ENCODE measurements at regions not wholly inside any gene's neighbourhood (a gene's known extent, or its start where the extent isn't known, plus 50 kb on each side); places are given as distances from the start of the nearest gene placed in this dataset.
A peak's percentile ranks its signal among the peaks of the same experiment; 100 is the strongest.

DNA sequence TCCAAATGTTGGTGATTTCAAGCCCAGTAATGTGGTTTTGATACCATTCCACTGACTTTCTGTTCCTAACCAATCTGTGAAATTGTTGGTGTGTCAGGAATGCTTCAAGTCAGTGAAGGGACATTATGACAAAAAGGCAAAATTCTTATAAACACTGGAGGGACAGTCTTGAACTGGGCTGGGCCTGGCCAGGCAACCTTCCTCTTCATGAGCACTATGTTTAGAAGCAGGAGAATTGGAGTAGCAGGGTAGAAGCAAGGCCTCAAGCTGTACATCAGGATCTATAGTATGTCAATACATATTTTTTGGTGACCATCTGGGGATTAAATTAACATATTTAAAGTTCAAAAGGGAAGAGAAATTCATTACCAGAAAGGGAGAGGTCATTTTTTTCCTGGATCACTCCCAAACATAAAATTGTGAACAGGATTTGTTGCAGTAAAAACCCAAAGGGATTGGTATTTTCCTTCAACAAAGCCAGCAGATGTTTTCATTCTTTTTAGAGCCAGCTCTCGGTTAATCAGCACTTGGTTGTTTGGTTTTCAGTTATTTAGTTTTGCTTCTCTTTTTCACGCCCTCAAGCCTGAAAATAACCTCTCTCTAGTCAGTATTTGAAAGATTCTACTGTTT is 77.9 kb upstream of the PIK3R1 start:
- intact Hi-C loops (cut with DNase I), result no loop called here
- Histone ChIP-seq H3K27me3 (ENCODE audit: control insufficient read depth, insufficient read depth) (no peaks in the 10 kb centered on the region), H3K27ac (ENCODE audit: low read length) (no peak overlapping the region), H3K9me3 (ENCODE audit: control insufficient read depth, low read length) (no peaks in the 10 kb centered on the region), H3K4me3 (ENCODE audit: low read length) (no peak overlapping the region), H3K4me1 (ENCODE audit: control insufficient read depth, insufficient read depth, low read length) (peaks cover 2% of the 10 kb centered on the region)
- WGBS, result 36% methylated on average over 2 of the region's 2 CpGs
- DNase-seq (peak in 1 of 3 donors; percentile 67), ATAC-seq (peak in 1 of 2 donors; percentile 74)

DNA sequence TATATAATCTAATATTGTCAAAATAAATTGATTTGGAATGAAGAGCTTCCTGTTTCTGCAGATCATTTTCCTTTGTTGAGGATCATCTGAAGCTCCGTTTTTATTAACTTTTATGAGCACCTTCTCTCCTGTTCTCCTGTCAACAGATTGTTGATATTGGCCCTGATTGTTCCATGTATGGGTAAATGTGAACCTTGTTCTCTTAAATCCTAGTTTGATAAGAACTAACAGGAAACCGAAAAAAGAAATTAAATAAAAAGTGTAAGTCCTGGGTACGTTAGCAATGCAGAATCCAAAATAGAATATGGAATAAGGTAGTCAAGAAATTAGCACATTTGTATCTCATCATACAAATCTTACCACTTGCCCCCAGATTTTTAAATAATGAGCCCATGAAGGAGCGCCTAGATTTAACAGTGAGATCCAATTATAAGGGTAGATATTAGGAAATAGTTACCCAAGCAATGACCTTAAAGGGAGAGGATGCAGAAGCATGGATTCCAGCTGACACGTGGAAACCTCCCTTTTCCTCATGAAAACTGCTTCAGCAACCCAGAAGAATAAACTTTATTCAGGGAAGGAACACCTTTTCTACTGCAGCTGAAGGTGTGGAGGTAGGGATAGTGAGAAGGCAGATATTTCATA is 80.8 kb upstream of the PIK3R1 start:
- 76% methylated on average over 5 of the region's 5 CpGs for WGBS
- no peaks in the 10 kb centered on the region for H3K27me3 ChIP-seq (ENCODE audit: control insufficient read depth, insufficient read depth)
- no peak for ATAC-seq
- H3K4me1 ChIP-seq (ENCODE audit: control insufficient read depth, insufficient read depth, low read length), result peaks cover 2% of the 10 kb centered on the region
- intact Hi-C loops (cut with DNase I), result no loop called here
- H3K4me3 ChIP-seq (ENCODE audit: low read length), result no peak overlapping the region
- no peak overlapping the region for H3K27ac ChIP-seq (ENCODE audit: low read length)
- no peaks in the 10 kb centered on the region for H3K9me3 ChIP-seq (ENCODE audit: control insufficient read depth, low read length)
- DNase-seq, result no peak

DNA sequence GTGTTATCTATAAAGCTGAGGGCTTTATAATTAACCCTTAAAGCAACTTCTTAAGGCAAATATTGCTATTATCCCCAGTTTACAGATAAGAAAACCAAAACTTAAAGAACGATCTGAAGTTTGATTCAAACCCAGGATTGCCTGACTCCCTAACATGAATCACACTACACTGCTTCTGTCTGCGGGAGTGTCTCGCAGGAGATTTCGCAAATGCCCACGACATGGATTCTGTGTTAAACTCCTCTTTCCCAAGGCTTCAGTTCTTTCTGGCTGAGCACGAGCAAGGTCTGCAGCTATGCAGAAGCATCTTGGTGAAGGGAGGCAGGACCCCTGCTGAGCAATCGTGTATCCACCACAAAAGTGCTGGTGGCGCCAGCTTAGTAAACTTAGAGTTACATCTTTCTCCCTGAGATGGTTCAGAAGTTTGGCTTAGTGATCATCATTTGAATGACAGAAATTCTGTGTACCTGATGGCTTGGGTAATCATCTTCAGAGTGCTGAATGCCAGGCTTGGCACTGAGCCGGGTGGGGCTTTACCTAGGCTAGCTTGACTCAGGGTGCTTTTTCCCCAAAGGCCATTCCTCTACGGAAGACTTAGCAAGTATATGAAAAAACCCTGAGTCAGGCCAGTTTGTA is 81.4 kb upstream of the PIK3R1 start:
- DNase-seq (no peak), ATAC-seq (no peak)
- Histone ChIP-seq H3K27me3 (ENCODE audit: control insufficient read depth, insufficient read depth) (no peaks in the 10 kb centered on the region), H3K4me1 (ENCODE audit: control insufficient read depth, insufficient read depth, low read length) (peaks cover 1% of the 10 kb centered on the region), H3K9me3 (ENCODE audit: control insufficient read depth, low read length) (no peaks in the 10 kb centered on the region), H3K27ac (ENCODE audit: low read length) (no peak overlapping the region), H3K4me3 (ENCODE audit: low read length) (no peak overlapping the region)
- intact Hi-C loops (cut with DNase I), result no loop called here
- WGBS, result 87% methylated on average over 10 of the region's 10 CpGs

DNA sequence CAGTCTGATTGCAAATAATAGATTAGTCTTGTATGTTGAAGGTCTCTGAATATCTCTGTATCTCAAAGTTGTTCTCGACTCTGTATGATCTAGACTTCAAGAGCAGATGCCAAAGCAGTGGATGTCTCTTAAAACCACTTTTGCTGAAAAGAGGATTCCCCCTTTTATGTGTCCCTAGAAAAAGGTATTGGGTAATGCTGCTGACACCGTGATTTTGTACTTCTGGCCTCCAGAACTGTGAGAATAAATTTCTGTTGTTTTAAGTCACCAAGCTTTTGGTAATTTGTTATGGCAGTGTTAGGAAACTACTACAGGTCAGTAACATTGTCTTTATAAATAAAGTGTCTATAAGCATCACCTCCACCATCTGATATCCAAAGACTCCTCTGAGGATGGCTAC is 85.3 kb upstream of the PIK3R1 start:
- DNase-seq, result no peak
- WGBS, result 80% methylated on average over 2 of the region's 2 CpGs
- H3K4me1 ChIP-seq (ENCODE audit: control insufficient read depth, insufficient read depth, low read length), result peaks cover 2% of the 10 kb centered on the region
- intact Hi-C loops (cut with DNase I), result no loop called here
- no peaks in the 10 kb centered on the region for H3K27me3 ChIP-seq (ENCODE audit: control insufficient read depth, insufficient read depth)
- H3K9me3 ChIP-seq (ENCODE audit: control insufficient read depth, low read length), result no peaks in the 10 kb centered on the region
- no peak for ATAC-seq
- no peak overlapping the region for H3K27ac ChIP-seq (ENCODE audit: low read length)
- no peak overlapping the region for H3K4me3 ChIP-seq (ENCODE audit: low read length)

DNA sequence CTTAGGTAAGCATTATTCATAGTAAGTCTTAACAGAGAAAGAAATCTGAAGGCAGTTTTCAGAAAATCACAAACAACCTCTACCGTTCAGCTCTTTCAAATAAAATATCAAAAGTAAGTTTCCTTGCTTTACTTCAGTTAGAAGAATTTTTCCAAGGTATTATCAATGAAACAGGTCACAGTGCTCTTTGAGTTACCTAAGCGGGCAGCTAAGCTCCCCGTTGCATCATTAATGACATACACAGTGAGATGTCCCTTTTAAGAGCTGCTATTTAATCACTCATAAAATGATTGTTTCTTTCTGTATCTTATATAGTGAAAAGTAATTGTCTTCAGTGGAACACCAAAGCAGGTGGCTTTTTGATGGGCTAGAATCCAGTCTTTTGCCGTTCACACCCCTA is 86.2 kb upstream of the PIK3R1 start:
- WGBS, result 85% methylated on average over 4 of the region's 4 CpGs
- Histone ChIP-seq H3K4me3 (ENCODE audit: low read length) (no peak overlapping the region), H3K27me3 (ENCODE audit: control insufficient read depth, insufficient read depth) (no peaks in the 10 kb centered on the region), H3K4me1 (ENCODE audit: control insufficient read depth, insufficient read depth, low read length) (peaks cover 2% of the 10 kb centered on the region), H3K9me3 (ENCODE audit: control insufficient read depth, low read length) (no peaks in the 10 kb centered on the region), H3K27ac (ENCODE audit: low read length) (no peak overlapping the region)
- intact Hi-C loops (cut with DNase I), result no loop called here
- DNase-seq, result no peak
- no peak for ATAC-seq

DNA sequence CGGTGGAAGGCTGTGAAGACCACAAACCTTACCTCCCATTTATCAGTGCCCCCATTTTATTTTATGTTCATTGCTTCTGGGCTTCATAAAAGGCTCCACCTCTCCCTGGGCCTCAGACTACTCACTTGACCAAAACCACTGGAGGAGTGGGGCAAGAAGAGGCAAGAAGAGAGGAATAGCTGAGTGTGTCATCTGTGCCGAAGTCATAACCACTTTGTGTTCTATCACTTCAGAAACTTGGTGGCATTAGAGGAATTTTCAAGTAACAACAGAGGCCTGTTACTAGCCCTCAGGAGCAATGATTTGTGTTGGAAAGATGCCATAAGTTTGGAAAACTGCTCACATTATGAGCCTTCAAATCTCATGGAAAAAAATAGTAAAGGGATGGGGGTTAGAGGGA is 88.7 kb upstream of the PIK3R1 start:
- WGBS, result 90% methylated on average over 2 of the region's 2 CpGs
- ATAC-seq, result no peak
- Histone ChIP-seq H3K27me3 (ENCODE audit: control insufficient read depth, insufficient read depth) (no peaks in the 10 kb centered on the region), H3K9me3 (ENCODE audit: control insufficient read depth, low read length) (no peaks in the 10 kb centered on the region), H3K4me1 (ENCODE audit: control insufficient read depth, insufficient read depth, low read length) (peaks cover 2% of the 10 kb centered on the region), H3K4me3 (ENCODE audit: low read length) (no peak overlapping the region), H3K27ac (ENCODE audit: low read length) (no peak overlapping the region)
- DNase-seq, result no peak
- intact Hi-C loops (cut with DNase I), result no loop called here

DNA sequence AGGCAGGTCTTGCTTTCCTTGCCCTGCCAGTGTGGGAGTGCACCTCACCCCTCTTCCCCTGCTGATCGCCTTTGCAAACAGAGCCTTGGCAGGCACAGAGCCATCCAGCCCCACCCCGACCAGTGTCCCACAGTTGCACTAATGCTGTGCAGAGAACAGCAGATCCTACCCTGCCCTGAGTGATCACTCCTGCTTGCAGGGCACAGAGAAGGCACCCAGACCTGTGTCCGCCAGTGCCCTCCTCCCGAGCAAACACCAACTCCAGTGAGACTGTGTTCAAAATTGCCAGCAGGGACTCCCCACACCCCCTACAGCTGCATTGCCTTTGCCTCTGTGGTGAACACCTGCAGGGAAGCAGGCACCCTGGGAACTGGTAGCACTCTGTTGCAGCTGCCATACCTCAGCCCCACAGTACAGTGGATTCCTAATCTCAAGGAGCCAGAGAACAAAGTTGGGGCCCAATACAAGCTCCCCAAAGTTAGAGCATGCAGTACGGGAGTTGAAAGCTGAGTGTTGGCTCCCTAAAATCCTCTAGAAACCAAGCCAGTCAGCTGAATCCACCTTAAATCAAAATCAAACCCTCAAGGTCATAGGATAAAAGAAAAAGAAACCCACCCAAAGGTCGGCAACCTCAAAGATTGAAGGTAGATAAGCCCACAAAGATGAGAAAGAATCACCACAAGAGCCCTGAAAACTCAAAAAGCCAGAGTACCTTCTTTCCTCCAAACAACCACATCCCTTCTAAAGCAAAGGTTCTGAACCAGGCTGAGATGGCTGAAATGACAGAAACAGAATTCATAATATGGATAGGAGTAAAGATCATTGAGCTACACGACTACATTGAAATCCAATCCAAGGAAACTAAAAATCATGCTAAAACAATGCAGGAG is 92.9 kb upstream of the PIK3R1 start:
- peaks cover 2% of the 10 kb centered on the region for H3K4me1 ChIP-seq (ENCODE audit: control insufficient read depth, insufficient read depth, low read length)
- peak in 1 of 2 donors; percentile 55 for ATAC-seq
- intact Hi-C loops (cut with DNase I), result no loop called here
- WGBS, result 86% methylated on average over 7 of the region's 7 CpGs
- H3K4me3 ChIP-seq (ENCODE audit: low read length), result no peak overlapping the region
- no peaks in the 10 kb centered on the region for H3K27me3 ChIP-seq (ENCODE audit: control insufficient read depth, insufficient read depth)
- no peak for DNase-seq
- H3K27ac ChIP-seq (ENCODE audit: low read length), result no peak overlapping the region
- no peaks in the 10 kb centered on the region for H3K9me3 ChIP-seq (ENCODE audit: control insufficient read depth, low read length)

DNA sequence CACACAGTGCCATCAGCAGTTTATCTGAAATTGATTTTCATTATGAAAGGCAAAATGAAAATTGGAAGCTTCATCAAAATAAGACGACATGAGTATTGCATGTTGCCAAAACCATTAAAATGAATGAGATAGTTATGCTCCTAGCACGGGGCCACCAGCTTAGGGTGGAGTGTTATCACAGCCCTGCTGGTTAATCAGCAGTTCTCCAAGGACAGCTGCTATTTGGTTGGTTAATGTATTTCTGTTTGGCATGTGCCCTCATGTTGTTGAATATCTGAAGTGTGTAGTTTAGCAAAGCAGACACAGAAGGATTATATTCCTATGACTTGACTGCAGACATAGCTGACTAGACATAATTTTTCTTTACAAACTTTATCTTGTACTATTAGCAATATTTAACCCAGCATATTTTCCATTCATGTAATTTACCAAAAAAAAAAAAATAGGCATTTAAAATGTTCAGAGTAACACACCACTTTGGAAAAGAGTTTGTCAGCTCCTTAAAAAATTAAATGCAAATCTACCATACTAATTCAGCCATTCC is 98.6 kb upstream of the PIK3R1 start:
- Histone ChIP-seq H3K4me1 (ENCODE audit: control insufficient read depth, insufficient read depth, low read length) (no peaks in the 10 kb centered on the region), H3K9me3 (ENCODE audit: control insufficient read depth, low read length) (no peaks in the 10 kb centered on the region), H3K27me3 (ENCODE audit: control insufficient read depth, insufficient read depth) (no peaks in the 10 kb centered on the region), H3K27ac (ENCODE audit: low read length) (no peak overlapping the region), H3K4me3 (ENCODE audit: low read length) (no peak overlapping the region)
- 35% methylated on average over 2 of the region's 2 CpGs for WGBS
- ATAC-seq (no peak), DNase-seq (no peak)
- intact Hi-C loops (cut with DNase I), result no loop called here

DNA sequence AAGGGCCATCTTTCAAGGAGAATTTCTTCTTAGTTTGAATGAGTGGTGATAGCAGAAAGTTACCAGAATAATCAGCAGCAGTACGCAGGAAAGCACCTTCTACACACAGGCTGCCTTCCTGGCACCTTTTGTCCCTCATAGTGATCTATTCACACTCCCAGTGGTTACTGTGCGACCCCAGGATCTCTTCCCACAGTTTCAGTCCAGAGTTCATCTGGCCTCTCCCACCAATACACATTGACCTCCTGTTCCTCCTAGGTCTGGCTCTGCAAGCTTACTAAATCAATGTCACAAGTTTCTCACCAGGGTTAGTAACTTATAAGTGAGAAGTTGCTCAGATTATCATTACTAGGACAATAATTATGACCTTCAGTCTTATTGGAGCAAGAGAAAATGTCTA is 99.1 kb upstream of the PIK3R1 start:
- ATAC-seq, result no peak

DNA sequence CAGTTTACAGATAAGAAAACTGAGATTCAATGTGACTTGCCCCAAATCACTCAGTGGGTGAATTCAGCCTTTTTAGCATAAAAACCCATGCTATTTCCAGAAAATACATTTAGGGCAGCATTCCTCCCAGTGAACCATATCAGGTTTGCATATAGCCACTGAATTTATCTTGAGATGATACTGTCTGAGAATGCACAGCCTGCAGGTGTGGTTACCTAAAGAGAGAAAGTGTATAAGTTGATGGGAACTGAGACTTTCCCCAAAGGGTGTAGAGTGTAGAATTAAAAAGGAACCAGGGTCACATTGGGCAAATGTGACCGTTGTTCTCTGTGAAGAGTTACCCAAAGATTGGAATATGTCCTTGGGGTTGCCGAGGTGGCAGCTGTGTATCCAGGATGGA is 100.0 kb upstream of the PIK3R1 start:
- no peaks in the 10 kb centered on the region for H3K9me3 ChIP-seq (ENCODE audit: control insufficient read depth, low read length)
- no peaks in the 10 kb centered on the region for H3K27me3 ChIP-seq (ENCODE audit: control insufficient read depth, insufficient read depth)
- DNase-seq, result no peak
- no peaks in the 10 kb centered on the region for H3K4me1 ChIP-seq (ENCODE audit: control insufficient read depth, insufficient read depth, low read length)
- intact Hi-C loops (cut with DNase I), result no loop called here
- no peak overlapping the region for H3K27ac ChIP-seq (ENCODE audit: low read length)
- 95% methylated on average over 2 of the region's 2 CpGs for WGBS
- no peak overlapping the region for H3K4me3 ChIP-seq (ENCODE audit: low read length)
- ATAC-seq, result no peak

More for the DNA sequence above, 99.1 kb upstream of the PIK3R1 start:
- 65% methylated on average over 2 of the region's 2 CpGs for WGBS
- Histone ChIP-seq H3K27me3 (ENCODE audit: control insufficient read depth, insufficient read depth) (no peaks in the 10 kb centered on the region), H3K4me1 (ENCODE audit: control insufficient read depth, insufficient read depth, low read length) (no peaks in the 10 kb centered on the region), H3K4me3 (ENCODE audit: low read length) (no peak overlapping the region), H3K9me3 (ENCODE audit: control insufficient read depth, low read length) (no peaks in the 10 kb centered on the region), H3K27ac (ENCODE audit: low read length) (no peak overlapping the region)
- no peak for DNase-seq
- intact Hi-C loops (cut with DNase I), result no loop called here

All from right cardiac atrium (tissue), 5 donors.